Loucy (cell line): ENCODE measurements at regions not wholly inside any gene's neighbourhood (a gene's known extent, or its start where the extent isn't known, plus 50 kb on each side); places are given as distances from the start of the nearest gene placed in this dataset.

Source experiments
- EZH2phosphoT487 ChIP-seq: fragments of 200-600 bp; IDR thresholded peaks from 2 replicates; pipeline ENCODE4 v1.6.1; 2018; ENCODE audit warnings: antibody characterized with exemption, mild to moderate bottlenecking, moderate library complexity, borderline replicate concordance
- TF ChIP-seq, protein P1 (sequence below): fragments of 200-600 bp; sonication (generic); conservative IDR thresholded peaks from 2 replicates; pipeline ENCODE4 v1.5.1; 2014; ENCODE audit warnings: mild to moderate bottlenecking, antibody characterized with exemption, low read length

DNA sequence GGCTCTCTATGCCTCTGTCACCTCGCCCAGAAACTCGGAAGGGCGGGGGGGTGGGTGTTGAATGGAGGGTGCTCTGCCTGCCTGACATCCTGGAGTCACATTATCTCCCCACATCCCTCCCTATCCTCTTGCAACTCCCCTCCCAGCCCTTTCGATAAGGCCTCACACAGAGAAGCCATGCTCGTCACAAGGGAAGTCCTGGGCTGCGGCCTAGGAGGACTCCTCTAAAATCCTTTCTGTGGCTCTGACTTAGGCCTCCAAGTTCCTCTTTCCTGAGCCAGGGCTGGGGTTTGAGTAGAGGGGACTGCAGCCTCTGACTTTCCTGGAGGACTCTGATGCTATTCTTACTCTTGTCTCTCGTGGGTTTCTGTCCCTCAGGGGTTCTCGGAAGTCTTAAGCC, 75.0 kb upstream of the PKDCC start:
- TF ChIP-seq, protein P1, sequence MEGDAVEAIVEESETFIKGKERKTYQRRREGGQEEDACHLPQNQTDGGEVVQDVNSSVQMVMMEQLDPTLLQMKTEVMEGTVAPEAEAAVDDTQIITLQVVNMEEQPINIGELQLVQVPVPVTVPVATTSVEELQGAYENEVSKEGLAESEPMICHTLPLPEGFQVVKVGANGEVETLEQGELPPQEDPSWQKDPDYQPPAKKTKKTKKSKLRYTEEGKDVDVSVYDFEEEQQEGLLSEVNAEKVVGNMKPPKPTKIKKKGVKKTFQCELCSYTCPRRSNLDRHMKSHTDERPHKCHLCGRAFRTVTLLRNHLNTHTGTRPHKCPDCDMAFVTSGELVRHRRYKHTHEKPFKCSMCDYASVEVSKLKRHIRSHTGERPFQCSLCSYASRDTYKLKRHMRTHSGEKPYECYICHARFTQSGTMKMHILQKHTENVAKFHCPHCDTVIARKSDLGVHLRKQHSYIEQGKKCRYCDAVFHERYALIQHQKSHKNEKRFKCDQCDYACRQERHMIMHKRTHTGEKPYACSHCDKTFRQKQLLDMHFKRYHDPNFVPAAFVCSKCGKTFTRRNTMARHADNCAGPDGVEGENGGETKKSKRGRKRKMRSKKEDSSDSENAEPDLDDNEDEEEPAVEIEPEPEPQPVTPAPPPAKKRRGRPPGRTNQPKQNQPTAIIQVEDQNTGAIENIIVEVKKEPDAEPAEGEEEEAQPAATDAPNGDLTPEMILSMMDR = no peak
- TF ChIP-seq EZH2phosphoT487 = no peak
